HG02943 (cell line): ENCODE measurements at regions not wholly inside any gene's neighbourhood (a gene's known extent, or its start where the extent isn't known, plus 50 kb on each side); places are given as distances from the start of the nearest gene placed in this dataset.
"Not testable (repeated sequence)": the region's sequence is repeated elsewhere in the genome, so short reads cannot be mapped to it uniquely, and the experiment has no call there.

Source experiments
- ATAC-seq: cut with Tn5 transposase; IDR thresholded peaks from one replicate; pipeline ENCODE4 v1.9.1; 2021; ENCODE audit warnings: mild to moderate bottlenecking, low read depth, moderate library complexity; ENCODE audit not compliant: unreplicated experiment

- ATAC-seq, result no peak
Observed at GRCh38 chr11:29495676-29496075, 521.2 kb downstream of the KCNA4 start.

- no peak for ATAC-seq
Observed at GRCh38 chr11:29490938-29491337, 525.9 kb downstream of the KCNA4 start.

- no peak for ATAC-seq
Observed at GRCh38 chr11:29486301-29486700, 530.5 kb downstream of the KCNA4 start.

- ATAC-seq, result no peak
Observed at GRCh38 chr11:29485641-29486040, 531.2 kb downstream of the KCNA4 start.

GRCh38 chr11:29484548-29484947, 532.3 kb downstream of the KCNA4 start:
- ATAC-seq, result no peak

- ATAC-seq, result no peak
Observed at GRCh38 chr11:29483831-29484230, 533.0 kb downstream of the KCNA4 start.

- no peak for ATAC-seq
Observed at GRCh38 chr11:29482510-29482909, 534.3 kb downstream of the KCNA4 start.

- no peak for ATAC-seq
Observed at GRCh38 chr11:29481738-29482137, 535.1 kb downstream of the KCNA4 start.

GRCh38 chr11:29480981-29481380, 535.8 kb downstream of the KCNA4 start:
- ATAC-seq, result no peak

GRCh38 chr11:29458252-29458651, 558.6 kb downstream of the KCNA4 start:
- no peak for ATAC-seq

GRCh38 chr11:29452146-29452545, 564.7 kb downstream of the KCNA4 start:
- no peak for ATAC-seq

GRCh38 chr11:29449281-29450074, 567.4 kb downstream of the KCNA4 start:
- no peak for ATAC-seq

- ATAC-seq, result no peak
Observed at GRCh38 chr11:29448246-29448877, 568.5 kb downstream of the KCNA4 start.

- ATAC-seq, result no peak
Observed at GRCh38 chr11:29447821-29448220, 569.0 kb downstream of the KCNA4 start.

- ATAC-seq, result no peak
Observed at GRCh38 chr11:29446132-29446531, 570.7 kb downstream of the KCNA4 start.

GRCh38 chr11:29445191-29445590, 571.6 kb downstream of the KCNA4 start:
- not testable (repeated sequence) for ATAC-seq

GRCh38 chr11:29438815-29439214, 578.0 kb downstream of the KCNA4 start:
- no peak for ATAC-seq

- no peak for ATAC-seq
Observed at GRCh38 chr11:29435421-29435820, 581.4 kb downstream of the KCNA4 start.

GRCh38 chr11:29432719-29433325, 584.0 kb downstream of the KCNA4 start:
- no peak for ATAC-seq

GRCh38 chr11:29405305-29405704, 611.5 kb downstream of the KCNA4 start:
- ATAC-seq, result no peak

GRCh38 chr11:29395555-29396072, 621.2 kb downstream of the KCNA4 start:
- no peak for ATAC-seq
